ENCODE measurements at regions not wholly inside any gene's neighbourhood (a gene's known extent, or its start where the extent isn't known, plus 50 kb on each side); places are given as distances from the start of the nearest gene placed in this dataset.
"Not testable (repeated sequence)": the region's sequence is repeated elsewhere in the genome, so short reads cannot be mapped to it uniquely, and the experiment has no call there.

GRCh38 chr4:145277011-145277410 lies 96.6 kb upstream of the OTUD4 start:
- no peak for DNase-seq
- no peaks in the 10 kb centered on the region for H4K20me1 ChIP-seq (ENCODE audit: insufficient read depth, low read depth, low read length)
- no peak overlapping the region for H3K4me2 ChIP-seq (ENCODE audit: low read depth, low read length, poor library complexity, severe bottlenecking)
- H3K27me3 ChIP-seq (ENCODE audit: low read length) = no peaks in the 10 kb centered on the region
- H3K36me3 ChIP-seq (ENCODE audit: insufficient read depth, low read length) = no peaks in the 10 kb centered on the region
- H3K9me2 ChIP-seq (replicated peaks; ENCODE audit: insufficient read depth, low read length) = no peaks in the 10 kb centered on the region
- no peak overlapping the region for H3K27ac ChIP-seq (ENCODE audit: low read length)
- no peaks in the 10 kb centered on the region for H3K79me2 ChIP-seq (ENCODE audit: low read length)
- no peaks in the 10 kb centered on the region for H3K9me3 ChIP-seq (ENCODE audit: low read length)
- no peak overlapping the region for H3K9ac ChIP-seq (ENCODE audit: low read length)
- no peak overlapping the region for H3K4me3 ChIP-seq (ENCODE audit: low read length)
- no peak overlapping the region for H2AFZ ChIP-seq (ENCODE audit: low read length)
- H3K4me1 ChIP-seq (ENCODE audit: low read length) = no peaks in the 10 kb centered on the region

- no peak overlapping the region for H3K9ac ChIP-seq (ENCODE audit: low read length)
- no peak overlapping the region for H3K4me2 ChIP-seq (ENCODE audit: low read depth, low read length, poor library complexity, severe bottlenecking)
- H3K27ac ChIP-seq (ENCODE audit: low read length) = no peak overlapping the region
- no peaks in the 10 kb centered on the region for H3K27me3 ChIP-seq (ENCODE audit: low read length)
- H3K79me2 ChIP-seq (ENCODE audit: low read length) = no peaks in the 10 kb centered on the region
- DNase-seq = no peak
- no peaks in the 10 kb centered on the region for H3K9me3 ChIP-seq (ENCODE audit: low read length)
- H3K4me3 ChIP-seq (ENCODE audit: low read length) = no peak overlapping the region
- no peaks in the 10 kb centered on the region for H3K4me1 ChIP-seq (ENCODE audit: low read length)
- no peaks in the 10 kb centered on the region for H4K20me1 ChIP-seq (ENCODE audit: insufficient read depth, low read depth, low read length)
- no peak overlapping the region for H2AFZ ChIP-seq (ENCODE audit: low read length)
- H3K36me3 ChIP-seq (ENCODE audit: insufficient read depth, low read length) = no peaks in the 10 kb centered on the region
- no peaks in the 10 kb centered on the region for H3K9me2 ChIP-seq (replicated peaks; ENCODE audit: insufficient read depth, low read length)
Observed at GRCh38 chr4:145276050-145276449, 95.7 kb upstream of the OTUD4 start.

GRCh38 chr4:145271194-145271593 lies 90.8 kb upstream of the OTUD4 start:
- Histone ChIP-seq H3K9ac (ENCODE audit: low read length) (no peak overlapping the region), H3K4me1 (ENCODE audit: low read length) (no peaks in the 10 kb centered on the region), H3K79me2 (ENCODE audit: low read length) (no peaks in the 10 kb centered on the region), H3K4me3 (ENCODE audit: low read length) (no peak overlapping the region), H2AFZ (ENCODE audit: low read length) (no peak overlapping the region), H3K4me2 (ENCODE audit: low read depth, low read length, poor library complexity, severe bottlenecking) (no peak overlapping the region), H3K9me3 (ENCODE audit: low read length) (no peaks in the 10 kb centered on the region), H3K27ac (ENCODE audit: low read length) (no peak overlapping the region), H3K36me3 (ENCODE audit: insufficient read depth, low read length) (no peaks in the 10 kb centered on the region), H4K20me1 (ENCODE audit: insufficient read depth, low read depth, low read length) (no peaks in the 10 kb centered on the region), H3K9me2 (replicated peaks; ENCODE audit: insufficient read depth, low read length) (no peaks in the 10 kb centered on the region), H3K27me3 (ENCODE audit: low read length) (no peaks in the 10 kb centered on the region)
- DNase-seq = no peak

- H3K9me3 ChIP-seq (ENCODE audit: low read length) = no peaks in the 10 kb centered on the region
- no peak for DNase-seq
- no peaks in the 10 kb centered on the region for H3K79me2 ChIP-seq (ENCODE audit: low read length)
- H3K4me3 ChIP-seq (ENCODE audit: low read length) = no peak overlapping the region
- no peak overlapping the region for H3K4me2 ChIP-seq (ENCODE audit: low read depth, low read length, poor library complexity, severe bottlenecking)
- H2AFZ ChIP-seq (ENCODE audit: low read length) = no peak overlapping the region
- H3K9ac ChIP-seq (ENCODE audit: low read length) = no peak overlapping the region
- no peak overlapping the region for H3K27ac ChIP-seq (ENCODE audit: low read length)
- H3K9me2 ChIP-seq (replicated peaks; ENCODE audit: insufficient read depth, low read length) = no peaks in the 10 kb centered on the region
- no peaks in the 10 kb centered on the region for H3K27me3 ChIP-seq (ENCODE audit: low read length)
- no peaks in the 10 kb centered on the region for H4K20me1 ChIP-seq (ENCODE audit: insufficient read depth, low read depth, low read length)
- no peaks in the 10 kb centered on the region for H3K4me1 ChIP-seq (ENCODE audit: low read length)
- H3K36me3 ChIP-seq (ENCODE audit: insufficient read depth, low read length) = no peaks in the 10 kb centered on the region
Observed at GRCh38 chr4:145266881-145267280, 86.5 kb upstream of the OTUD4 start.

GRCh38 chr4:145260091-145260490 lies 79.7 kb upstream of the OTUD4 start:
- H3K9me3 ChIP-seq (ENCODE audit: low read length) = no peaks in the 10 kb centered on the region
- H3K4me2 ChIP-seq (ENCODE audit: low read depth, low read length, poor library complexity, severe bottlenecking) = no peak overlapping the region
- H3K79me2 ChIP-seq (ENCODE audit: low read length) = no peaks in the 10 kb centered on the region
- no peaks in the 10 kb centered on the region for H3K36me3 ChIP-seq (ENCODE audit: insufficient read depth, low read length)
- no peak for DNase-seq
- H3K4me3 ChIP-seq (ENCODE audit: low read length) = no peak overlapping the region
- no peaks in the 10 kb centered on the region for H3K27me3 ChIP-seq (ENCODE audit: low read length)
- no peak overlapping the region for H3K27ac ChIP-seq (ENCODE audit: low read length)
- H3K9ac ChIP-seq (ENCODE audit: low read length) = no peak overlapping the region
- no peaks in the 10 kb centered on the region for H4K20me1 ChIP-seq (ENCODE audit: insufficient read depth, low read depth, low read length)
- H3K4me1 ChIP-seq (ENCODE audit: low read length) = no peaks in the 10 kb centered on the region
- no peak overlapping the region for H2AFZ ChIP-seq (ENCODE audit: low read length)
- no peaks in the 10 kb centered on the region for H3K9me2 ChIP-seq (replicated peaks; ENCODE audit: insufficient read depth, low read length)

GRCh38 chr4:145255311-145255710 lies 74.9 kb upstream of the OTUD4 start:
- H3K27me3 ChIP-seq (ENCODE audit: low read length); H3K4me2 ChIP-seq (ENCODE audit: low read depth, low read length, poor library complexity, severe bottlenecking); H3K36me3 ChIP-seq (ENCODE audit: insufficient read depth, low read length); H3K79me2 ChIP-seq (ENCODE audit: low read length); H3K27ac ChIP-seq (ENCODE audit: low read length); H3K4me3 ChIP-seq (ENCODE audit: low read length); H2AFZ ChIP-seq (ENCODE audit: low read length); H3K9ac ChIP-seq (ENCODE audit: low read length); DNase-seq; H4K20me1 ChIP-seq (ENCODE audit: insufficient read depth, low read depth, low read length); H3K9me2 ChIP-seq (replicated peaks; ENCODE audit: insufficient read depth, low read length); H3K4me1 ChIP-seq (ENCODE audit: low read length); H3K9me3 ChIP-seq (ENCODE audit: low read length): not testable (repeated sequence)

GRCh38 chr4:145252190-145252589 lies 71.8 kb upstream of the OTUD4 start:
- Histone ChIP-seq H3K4me2 (ENCODE audit: low read depth, low read length, poor library complexity, severe bottlenecking) (no peak overlapping the region), H3K9me2 (replicated peaks; ENCODE audit: insufficient read depth, low read length) (no peaks in the 10 kb centered on the region), H3K27ac (ENCODE audit: low read length) (no peak overlapping the region), H3K27me3 (ENCODE audit: low read length) (no peaks in the 10 kb centered on the region), H3K36me3 (ENCODE audit: insufficient read depth, low read length) (no peaks in the 10 kb centered on the region), H4K20me1 (ENCODE audit: insufficient read depth, low read depth, low read length) (no peaks in the 10 kb centered on the region), H2AFZ (ENCODE audit: low read length) (no peak overlapping the region), H3K4me1 (ENCODE audit: low read length) (no peaks in the 10 kb centered on the region), H3K9ac (ENCODE audit: low read length) (no peak overlapping the region), H3K9me3 (ENCODE audit: low read length) (no peaks in the 10 kb centered on the region), H3K4me3 (ENCODE audit: low read length) (no peak overlapping the region), H3K79me2 (ENCODE audit: low read length) (no peaks in the 10 kb centered on the region)
- DNase-seq = no peak

- no peaks in the 10 kb centered on the region for H3K36me3 ChIP-seq (ENCODE audit: insufficient read depth, low read length)
- no peak overlapping the region for H3K9ac ChIP-seq (ENCODE audit: low read length)
- no peaks in the 10 kb centered on the region for H3K79me2 ChIP-seq (ENCODE audit: low read length)
- DNase-seq = no peak
- H3K4me2 ChIP-seq (ENCODE audit: low read depth, low read length, poor library complexity, severe bottlenecking) = no peak overlapping the region
- no peak overlapping the region for H2AFZ ChIP-seq (ENCODE audit: low read length)
- H3K4me3 ChIP-seq (ENCODE audit: low read length) = no peak overlapping the region
- H3K4me1 ChIP-seq (ENCODE audit: low read length) = no peaks in the 10 kb centered on the region
- no peaks in the 10 kb centered on the region for H3K9me3 ChIP-seq (ENCODE audit: low read length)
- no peaks in the 10 kb centered on the region for H3K9me2 ChIP-seq (replicated peaks; ENCODE audit: insufficient read depth, low read length)
- no peaks in the 10 kb centered on the region for H4K20me1 ChIP-seq (ENCODE audit: insufficient read depth, low read depth, low read length)
- H3K27ac ChIP-seq (ENCODE audit: low read length) = no peak overlapping the region
- no peaks in the 10 kb centered on the region for H3K27me3 ChIP-seq (ENCODE audit: low read length)
Observed at GRCh38 chr4:145251391-145251790, 71.0 kb upstream of the OTUD4 start.

- no peaks in the 10 kb centered on the region for H3K4me1 ChIP-seq (ENCODE audit: low read length)
- H3K9me2 ChIP-seq (replicated peaks; ENCODE audit: insufficient read depth, low read length) = no peaks in the 10 kb centered on the region
- no peak overlapping the region for H2AFZ ChIP-seq (ENCODE audit: low read length)
- no peaks in the 10 kb centered on the region for H3K9me3 ChIP-seq (ENCODE audit: low read length)
- H3K4me2 ChIP-seq (ENCODE audit: low read depth, low read length, poor library complexity, severe bottlenecking) = no peak overlapping the region
- H4K20me1 ChIP-seq (ENCODE audit: insufficient read depth, low read depth, low read length) = no peaks in the 10 kb centered on the region
- H3K36me3 ChIP-seq (ENCODE audit: insufficient read depth, low read length) = no peaks in the 10 kb centered on the region
- H3K4me3 ChIP-seq (ENCODE audit: low read length) = no peak overlapping the region
- H3K27ac ChIP-seq (ENCODE audit: low read length) = no peak overlapping the region
- DNase-seq = no peak
- H3K9ac ChIP-seq (ENCODE audit: low read length) = no peak overlapping the region
- H3K27me3 ChIP-seq (ENCODE audit: low read length) = no peaks in the 10 kb centered on the region
- H3K79me2 ChIP-seq (ENCODE audit: low read length) = no peaks in the 10 kb centered on the region
Observed at GRCh38 chr4:145248971-145249370, 68.6 kb upstream of the OTUD4 start.

All from Karpas-422 (cell line).